Mammary epithelial cell (primary cell): ENCODE measurements at regions not wholly inside any gene's neighbourhood (a gene's known extent, or its start where the extent isn't known, plus 50 kb on each side); places are given as distances from the start of the nearest gene placed in this dataset.

Experiments
- EZH2 ChIP-seq: IDR thresholded peaks from 2 replicates; pipeline ENCODE4 v1.6.1; 2012; ENCODE audit warnings: low read length, inconsistent platforms, borderline replicate concordance
- TF ChIP-seq, protein P1 (sequence below), 2 donors: IDR thresholded peaks in 1 of 2; conservative IDR thresholded peaks in 1 of 2; 2 replicates each; pipeline ENCODE4 v1.5.1; 2011 to 2012; ENCODE audit warnings: inconsistent platforms in 2 of 2, low read length in 2 of 2, mild to moderate bottlenecking in 2 of 2, control low read depth in 1 of 2, low read depth in 1 of 2; ENCODE audit not compliant: insufficient read depth in 1 of 2; ENCODE audit errors: extremely low read depth in 1 of 2

GRCh38 chr5:125348936-125349831 is 602.7 kb upstream of the ZNF608 start:
- TF ChIP-seq, protein P1, sequence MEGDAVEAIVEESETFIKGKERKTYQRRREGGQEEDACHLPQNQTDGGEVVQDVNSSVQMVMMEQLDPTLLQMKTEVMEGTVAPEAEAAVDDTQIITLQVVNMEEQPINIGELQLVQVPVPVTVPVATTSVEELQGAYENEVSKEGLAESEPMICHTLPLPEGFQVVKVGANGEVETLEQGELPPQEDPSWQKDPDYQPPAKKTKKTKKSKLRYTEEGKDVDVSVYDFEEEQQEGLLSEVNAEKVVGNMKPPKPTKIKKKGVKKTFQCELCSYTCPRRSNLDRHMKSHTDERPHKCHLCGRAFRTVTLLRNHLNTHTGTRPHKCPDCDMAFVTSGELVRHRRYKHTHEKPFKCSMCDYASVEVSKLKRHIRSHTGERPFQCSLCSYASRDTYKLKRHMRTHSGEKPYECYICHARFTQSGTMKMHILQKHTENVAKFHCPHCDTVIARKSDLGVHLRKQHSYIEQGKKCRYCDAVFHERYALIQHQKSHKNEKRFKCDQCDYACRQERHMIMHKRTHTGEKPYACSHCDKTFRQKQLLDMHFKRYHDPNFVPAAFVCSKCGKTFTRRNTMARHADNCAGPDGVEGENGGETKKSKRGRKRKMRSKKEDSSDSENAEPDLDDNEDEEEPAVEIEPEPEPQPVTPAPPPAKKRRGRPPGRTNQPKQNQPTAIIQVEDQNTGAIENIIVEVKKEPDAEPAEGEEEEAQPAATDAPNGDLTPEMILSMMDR (conservative IDR thresholded peaks at IDR 0.05 in 1 of 2, IDR thresholded peaks at IDR 0.05 in 1 of 2; ENCODE audit: extremely low read depth in 1 of 2, insufficient read depth in 1 of 2, low read depth in 1 of 2, low read length in 2 of 2): no peak
- TF ChIP-seq EZH2: no peak
